GM19397 (cell line): ENCODE measurements at regions not wholly inside any gene's neighbourhood (a gene's known extent, or its start where the extent isn't known, plus 50 kb on each side); places are given as distances from the start of the nearest gene placed in this dataset.
"Not testable (repeated sequence)": the region's sequence is repeated elsewhere in the genome, so short reads cannot be mapped to it uniquely, and the experiment has no call there.

Experiments used
- ATAC-seq: cut with Tn5 transposase; IDR thresholded peaks from one replicate; pipeline ENCODE4 v1.9.1; 2021; ENCODE audit warnings: mild to moderate bottlenecking, moderate library complexity; ENCODE audit not compliant: unreplicated experiment

DNA sequence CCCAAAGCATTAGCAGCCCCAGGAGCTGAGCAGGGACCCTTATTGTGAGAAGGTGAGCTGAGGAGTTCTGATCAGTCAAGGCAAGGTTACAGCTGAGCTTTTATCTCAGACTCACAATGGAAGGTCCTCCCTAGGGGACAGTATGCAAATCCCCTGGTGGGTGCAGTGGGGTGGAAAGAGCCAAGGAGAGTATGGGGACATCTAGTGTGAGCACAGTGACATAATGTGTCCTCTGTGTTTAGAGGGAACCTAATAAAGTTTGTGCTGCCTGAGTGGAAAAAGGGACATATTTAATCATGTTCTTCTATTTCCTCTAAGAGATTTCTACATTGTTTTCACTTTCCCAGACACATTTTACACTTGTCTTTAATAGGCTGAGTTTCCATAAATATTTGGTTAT is 438.0 kb downstream of the RPIA start:
- ATAC-seq: not testable (repeated sequence)

DNA sequence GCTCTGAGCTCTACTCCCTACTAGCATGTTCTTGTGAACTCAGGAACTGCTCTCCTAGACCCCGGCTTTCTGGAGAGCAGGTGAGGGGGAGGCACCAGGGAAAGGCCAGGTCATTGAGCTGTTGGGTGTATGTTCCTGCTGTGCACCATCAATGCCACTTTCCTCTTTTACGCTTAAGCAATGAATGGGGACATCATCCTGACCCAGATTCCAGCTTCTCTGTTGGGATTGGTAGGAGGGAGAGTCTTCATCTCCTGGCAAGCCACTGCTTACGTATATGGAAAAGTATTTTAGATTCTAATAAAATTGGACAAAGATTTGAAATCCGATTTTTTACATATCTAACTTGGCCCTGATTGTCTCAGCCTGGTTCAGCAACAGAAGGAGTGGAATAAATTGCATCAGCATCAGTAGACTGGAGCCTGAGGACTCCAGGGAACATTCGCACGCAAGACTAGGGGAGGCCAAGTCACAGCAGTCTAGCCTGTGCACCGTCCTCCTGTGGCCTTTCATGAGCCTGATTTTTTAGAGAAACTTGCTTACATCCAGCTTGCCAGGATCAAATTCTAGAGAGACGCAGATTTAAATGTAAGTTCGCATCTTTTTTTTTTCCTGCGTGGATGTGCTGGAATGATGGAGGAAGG is 439.3 kb downstream of the RPIA start:
- not testable (repeated sequence) for ATAC-seq

DNA sequence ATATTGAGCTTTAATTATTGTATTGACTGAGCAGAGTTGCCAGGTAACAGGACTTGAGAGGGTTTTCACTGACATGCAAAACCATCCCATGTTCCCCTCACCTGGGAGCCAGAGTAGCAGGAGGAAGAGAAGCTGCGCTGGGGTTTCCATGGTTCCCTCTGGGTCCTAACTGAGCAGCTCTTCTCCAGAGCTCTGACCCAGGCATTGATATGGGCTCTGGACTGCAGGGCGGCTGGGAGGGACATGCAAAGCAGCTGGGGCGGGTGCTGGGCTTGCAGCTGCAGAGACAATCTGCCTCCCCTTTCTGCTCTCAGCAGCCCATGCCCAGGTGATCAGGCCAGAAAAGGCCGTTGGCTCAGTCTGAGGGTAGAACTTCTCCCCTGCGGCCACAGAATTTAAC is 451.5 kb downstream of the RPIA start:
- not testable (repeated sequence) for ATAC-seq

DNA sequence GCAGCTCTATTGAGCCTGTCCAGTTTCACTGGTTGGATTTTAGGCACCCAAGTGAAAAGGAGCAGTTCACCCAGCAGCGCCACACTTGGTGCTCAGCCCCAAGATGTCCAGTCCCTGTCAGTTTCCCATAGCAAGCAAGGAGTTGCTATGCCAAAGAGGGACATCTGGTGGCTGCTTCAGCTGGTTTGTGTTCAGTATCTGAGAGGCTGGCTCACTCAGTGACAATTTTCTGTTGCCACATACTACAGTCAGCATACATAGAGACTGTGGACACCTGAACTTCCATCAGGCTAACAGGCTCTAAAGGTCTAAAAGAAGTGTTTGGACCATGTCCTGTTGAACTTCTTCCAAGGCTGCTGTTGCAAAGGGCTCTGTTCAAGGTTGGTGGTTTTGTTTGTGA is 453.9 kb downstream of the RPIA start:
- ATAC-seq: not testable (repeated sequence)

DNA sequence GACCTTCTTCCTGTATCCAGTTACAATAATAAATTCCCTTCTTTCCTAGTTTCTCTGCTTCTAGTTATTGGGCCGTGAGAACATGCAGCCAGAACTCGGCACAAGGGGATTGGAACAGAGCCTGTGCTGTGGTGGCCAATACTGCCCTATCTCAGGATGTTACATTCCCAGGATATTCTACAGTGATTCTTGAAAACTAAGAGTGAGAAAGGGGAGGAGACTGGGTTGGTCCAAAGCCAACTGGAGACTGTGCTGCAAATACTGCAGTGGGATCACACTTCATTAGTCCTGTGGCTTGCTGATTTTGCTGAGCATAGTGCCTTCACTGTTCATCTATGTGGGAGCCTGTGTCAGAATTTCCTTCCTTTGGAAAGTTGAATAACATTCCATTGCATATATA is 456.8 kb downstream of the RPIA start:
- ATAC-seq: not testable (repeated sequence)

DNA sequence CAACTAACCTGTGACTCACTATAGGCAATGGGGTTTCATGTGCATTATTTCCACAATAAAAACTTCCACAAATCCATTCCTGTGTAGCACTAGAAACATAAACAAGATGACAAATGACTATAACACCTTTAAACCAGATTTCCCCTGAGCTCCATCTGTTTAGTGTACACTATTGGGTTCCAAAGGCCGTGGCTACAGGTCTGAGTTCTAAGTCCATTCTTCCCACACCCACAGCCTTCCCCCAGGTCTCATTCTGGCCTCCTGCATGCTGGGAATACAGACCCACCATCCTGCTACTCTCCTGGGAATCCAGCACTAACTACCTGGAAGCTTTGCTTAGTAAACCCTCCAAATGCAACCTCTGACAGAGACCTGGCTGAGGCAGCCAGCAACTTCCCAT is 460.2 kb downstream of the RPIA start:
- not testable (repeated sequence) for ATAC-seq

DNA sequence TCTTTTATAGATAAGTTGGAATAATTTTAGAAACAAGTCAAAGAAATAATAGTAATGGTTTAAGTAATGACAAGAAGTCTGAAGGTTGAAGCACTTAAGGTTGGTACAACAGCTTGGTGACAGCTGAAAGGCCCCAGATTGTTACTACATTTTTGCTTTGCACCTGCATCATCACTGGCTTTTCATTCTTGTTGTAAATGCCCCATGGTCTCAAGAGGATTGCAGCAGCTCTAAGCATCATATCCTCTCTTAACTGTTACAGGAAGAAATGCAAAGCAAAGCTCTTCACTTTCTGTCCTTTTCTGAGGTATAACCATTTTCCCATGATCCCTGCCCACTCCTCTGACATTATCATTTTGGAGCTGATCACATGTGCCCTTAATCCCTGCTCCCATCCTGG is 461.0 kb downstream of the RPIA start:
- not testable (repeated sequence) for ATAC-seq

DNA sequence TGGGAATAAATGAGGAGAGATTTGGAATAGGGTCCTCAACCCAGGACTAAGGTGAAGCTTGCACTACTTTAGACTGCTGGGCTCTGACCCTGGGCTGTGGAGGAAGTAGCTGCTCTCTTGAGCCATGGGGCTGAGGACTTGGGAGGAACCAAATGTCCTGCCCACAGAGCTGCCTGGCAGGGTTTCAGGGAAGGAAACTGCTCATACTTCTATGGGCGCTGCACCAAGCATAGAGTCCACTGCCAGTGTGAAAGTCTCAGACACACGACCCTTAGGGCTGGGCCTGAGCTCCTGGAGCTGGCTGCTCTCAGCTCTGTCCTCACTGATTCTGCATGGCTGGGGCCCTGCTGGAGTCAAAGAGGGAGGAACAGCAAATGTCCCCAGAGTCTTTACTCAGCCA is 461.7 kb downstream of the RPIA start:
- ATAC-seq: not testable (repeated sequence)

DNA sequence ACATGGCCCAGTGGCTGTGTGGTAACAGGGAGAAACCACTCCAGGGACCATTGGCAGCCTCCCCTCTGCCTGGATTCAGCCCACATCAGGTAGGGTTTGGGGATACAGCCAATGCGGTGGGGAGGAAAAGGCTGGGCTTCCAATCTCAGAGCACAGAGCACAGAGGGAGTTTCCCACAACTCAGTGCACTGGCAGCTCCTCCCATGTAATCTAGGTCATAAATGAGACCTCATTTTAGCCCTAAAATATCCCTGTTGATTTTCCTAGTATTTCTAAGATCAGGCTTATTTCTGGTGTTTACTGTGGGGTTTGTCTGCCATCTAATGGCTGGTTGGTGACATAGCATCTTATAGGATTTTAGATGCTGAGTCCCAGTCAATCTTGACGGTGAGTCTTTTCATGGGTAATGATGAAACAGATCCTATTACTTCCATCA is 462.8 kb downstream of the RPIA start:
- not testable (repeated sequence) for ATAC-seq

DNA sequence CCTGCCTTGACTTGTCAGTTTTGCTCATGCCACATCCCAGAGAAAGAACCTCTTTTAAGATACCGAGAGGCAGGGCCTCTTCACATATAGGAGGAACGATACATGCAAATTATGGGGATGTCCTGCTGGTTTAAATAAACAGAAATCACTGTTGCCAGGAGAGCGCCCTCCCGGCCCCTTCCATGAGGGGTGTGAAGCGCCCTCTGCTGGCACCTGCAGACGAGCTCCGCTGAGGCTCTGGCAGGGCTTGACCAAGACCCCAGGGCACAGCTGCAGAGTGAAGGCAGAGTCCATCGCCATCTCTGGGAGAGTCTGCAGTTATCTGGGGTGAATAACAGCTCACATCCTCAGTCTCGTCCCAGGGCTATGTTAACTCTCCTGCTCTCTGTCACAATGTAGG is 468.8 kb downstream of the RPIA start:
- peak; percentile 77 for ATAC-seq

DNA sequence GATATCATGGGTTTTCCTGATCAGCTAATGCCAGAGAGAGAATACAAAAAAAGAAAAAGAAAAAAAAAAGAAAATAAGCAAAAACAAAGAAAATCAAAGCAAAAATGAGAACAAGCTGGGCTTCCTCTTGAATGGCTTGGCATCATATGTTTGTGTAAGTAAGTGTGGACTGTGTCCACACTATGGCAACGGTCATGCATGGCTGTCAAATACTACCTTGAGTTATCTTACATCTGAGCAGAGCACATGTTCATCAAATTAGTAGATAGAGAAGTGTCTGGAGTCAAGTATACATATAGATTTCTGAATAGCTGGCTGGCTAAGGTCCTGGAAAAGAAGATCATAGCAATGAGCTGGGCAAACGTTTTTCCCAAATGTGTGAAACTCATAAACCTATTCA is 470.2 kb downstream of the RPIA start:
- not testable (repeated sequence) for ATAC-seq

DNA sequence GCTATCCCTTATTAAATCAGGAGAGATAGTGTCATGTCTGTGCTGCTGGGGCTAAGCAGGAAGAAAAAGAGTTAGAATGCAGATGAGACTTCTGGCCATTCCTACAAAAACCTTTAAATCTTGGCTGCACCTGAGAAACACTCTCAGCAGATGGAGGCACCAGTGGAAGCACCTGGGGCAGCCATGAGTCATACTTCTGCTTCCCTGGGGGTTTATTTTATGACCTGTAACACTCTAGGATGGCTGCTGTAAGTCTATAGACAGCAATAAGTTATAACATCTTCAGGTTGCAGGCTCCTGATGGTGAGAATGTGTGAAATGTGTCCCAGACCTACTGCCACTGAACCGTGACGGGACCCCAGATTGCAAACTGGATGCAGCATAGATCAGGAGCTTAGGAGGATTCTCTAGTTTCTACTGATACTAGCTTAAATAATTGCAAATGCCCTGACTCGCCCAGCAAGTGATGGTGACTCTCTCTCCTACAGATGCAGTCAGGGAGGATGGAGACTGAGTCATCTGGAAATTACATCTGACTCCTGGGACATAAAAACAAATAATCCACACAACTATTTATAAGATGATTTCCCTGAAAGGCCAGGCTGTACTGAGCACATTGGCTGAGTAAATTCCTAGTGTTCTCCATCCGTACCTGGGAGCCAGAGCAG is 479.2 kb downstream of the RPIA start:
- not testable (repeated sequence) for ATAC-seq

DNA sequence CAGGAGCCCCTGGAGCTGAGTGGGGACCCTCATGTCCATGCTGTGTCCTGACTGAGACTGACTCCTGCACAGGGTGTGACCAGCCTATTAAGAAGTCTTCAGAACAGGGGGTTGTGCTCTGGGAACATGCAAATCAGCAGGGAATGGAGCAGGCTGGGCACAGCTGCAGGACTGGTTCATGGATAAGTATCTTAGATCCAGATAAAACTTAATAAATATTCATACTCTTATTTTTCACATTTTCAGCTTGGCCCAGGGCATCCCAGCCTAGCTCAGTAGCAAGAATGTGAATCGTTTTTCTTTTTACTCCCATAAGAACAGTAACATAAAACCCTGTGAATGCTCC is 479.7 kb downstream of the RPIA start:
- ATAC-seq: not testable (repeated sequence)

DNA sequence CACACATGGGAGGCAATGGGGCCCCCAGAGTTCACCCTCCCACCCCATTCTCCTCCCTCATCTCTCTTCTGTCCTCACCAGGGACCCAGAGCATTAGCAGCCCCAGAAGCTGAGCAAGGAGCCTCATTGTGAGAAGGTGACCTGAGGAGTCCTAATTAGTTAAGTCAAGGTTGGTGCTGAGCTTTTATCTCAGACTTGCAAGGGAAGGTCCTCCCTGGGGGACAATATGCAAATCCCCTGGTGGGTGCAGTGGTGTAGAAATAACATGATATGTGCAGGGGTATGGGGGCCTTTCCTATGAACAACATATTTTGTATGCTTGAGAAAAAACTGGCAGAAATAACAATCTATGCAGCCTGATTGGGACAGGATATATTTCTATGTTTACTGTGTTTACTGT is 485.5 kb downstream of the RPIA start:
- ATAC-seq: not testable (repeated sequence)

DNA sequence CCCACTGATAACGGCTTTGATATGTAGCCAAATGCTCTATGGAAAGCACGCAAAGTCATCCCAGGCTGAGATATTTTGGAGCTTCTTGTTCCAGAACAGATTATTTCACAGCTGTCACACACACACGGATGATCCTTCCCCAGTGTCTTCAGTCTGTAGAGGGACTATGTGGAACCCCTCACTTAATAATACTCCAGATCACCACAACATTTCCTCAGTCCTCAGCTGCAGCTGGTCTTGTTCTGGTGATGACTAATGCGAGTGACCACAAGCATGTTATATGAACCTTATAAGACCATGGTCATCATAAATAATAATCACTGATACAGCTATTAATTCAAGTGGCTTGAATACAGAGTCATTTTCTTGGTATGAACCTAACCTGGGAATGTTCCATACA is 490.7 kb downstream of the RPIA start:
- not testable (repeated sequence) for ATAC-seq

DNA sequence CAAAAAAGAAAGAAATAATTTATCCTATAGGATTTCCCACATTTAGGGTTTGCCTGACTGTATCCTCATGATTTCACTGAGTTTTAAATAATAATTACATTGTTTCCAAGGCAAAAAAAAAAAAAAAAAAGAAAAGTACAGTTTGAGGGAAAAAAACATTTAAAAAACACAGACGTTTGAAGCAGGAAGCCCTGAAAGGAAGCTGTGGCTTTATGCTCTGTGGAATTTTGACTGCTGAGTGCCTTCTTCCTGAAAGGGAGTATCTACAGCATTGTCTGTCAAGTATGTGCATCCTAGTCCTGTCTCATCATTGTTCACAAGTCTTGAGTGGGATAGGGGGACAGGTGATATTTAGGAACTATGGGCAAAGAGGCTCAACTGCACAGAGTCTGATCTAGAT is 493.3 kb downstream of the RPIA start:
- ATAC-seq: not testable (repeated sequence)

DNA sequence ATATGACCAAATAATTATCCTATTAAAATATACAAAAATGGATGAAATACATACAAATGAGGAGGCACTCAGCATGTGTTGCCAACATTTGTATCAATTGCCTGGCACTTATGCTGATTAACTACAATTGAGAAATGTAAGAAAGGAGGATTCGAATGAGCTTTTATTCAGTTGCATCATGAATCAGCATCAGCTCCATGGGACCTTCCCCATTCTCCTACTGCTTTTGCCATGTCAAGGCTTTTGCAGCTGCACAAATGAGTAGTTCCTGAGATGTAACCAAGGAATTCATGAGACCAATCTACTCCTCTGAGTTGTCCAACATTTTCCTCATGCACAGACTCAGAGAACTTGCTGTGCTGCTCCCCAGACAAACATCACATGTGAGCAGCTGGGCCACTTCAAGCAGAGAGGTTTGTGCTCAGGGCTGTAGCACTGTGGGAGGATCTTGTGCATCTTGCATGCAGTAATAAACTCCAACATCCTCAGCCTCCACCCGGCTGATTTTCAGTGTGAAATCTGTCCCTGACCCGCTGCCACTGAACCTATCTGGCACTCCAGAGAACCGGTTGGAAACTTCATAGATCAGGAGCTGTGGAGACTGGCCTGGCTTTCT is 504.3 kb downstream of the RPIA start:
- ATAC-seq: not testable (repeated sequence)

DNA sequence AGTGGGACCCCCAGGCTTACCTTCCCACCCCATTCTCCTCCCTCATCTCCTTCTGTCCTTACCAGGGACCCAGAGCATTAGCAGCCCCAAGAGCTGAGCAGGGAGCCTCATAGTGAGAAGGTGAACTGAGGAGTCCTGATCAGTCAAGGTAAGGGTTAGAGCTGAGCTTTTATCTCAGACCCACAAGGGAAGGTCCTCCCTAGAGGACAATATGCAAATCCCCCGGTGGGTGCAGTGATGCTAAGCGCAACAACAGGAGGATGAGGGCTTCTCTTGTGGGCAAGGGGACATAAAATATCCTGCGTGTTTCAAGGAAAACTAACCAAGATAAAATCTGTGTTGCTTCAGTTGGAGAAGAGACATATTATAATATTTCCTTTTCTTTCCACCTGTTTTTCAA is 505.2 kb downstream of the RPIA start:
- ATAC-seq: not testable (repeated sequence)

DNA sequence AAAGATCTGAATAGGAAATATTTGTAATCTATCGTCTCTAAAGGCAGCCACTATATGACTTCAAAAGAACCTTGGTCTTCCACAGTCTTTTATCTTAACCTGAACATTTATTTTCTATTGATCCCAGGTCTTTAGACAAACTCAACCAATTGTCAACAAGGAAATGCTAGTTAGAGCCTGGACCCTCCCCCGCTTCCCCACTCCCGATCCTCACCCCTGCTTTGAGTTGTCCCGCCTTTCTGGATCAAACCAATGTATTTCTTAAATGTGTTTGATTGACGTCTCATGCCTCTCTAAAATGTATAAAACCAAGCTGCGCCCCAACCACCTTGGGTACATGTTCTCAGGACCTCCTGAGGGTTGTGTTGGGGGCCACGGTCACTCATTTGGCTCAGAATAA is 506.6 kb downstream of the RPIA start:
- not testable (repeated sequence) for ATAC-seq

DNA sequence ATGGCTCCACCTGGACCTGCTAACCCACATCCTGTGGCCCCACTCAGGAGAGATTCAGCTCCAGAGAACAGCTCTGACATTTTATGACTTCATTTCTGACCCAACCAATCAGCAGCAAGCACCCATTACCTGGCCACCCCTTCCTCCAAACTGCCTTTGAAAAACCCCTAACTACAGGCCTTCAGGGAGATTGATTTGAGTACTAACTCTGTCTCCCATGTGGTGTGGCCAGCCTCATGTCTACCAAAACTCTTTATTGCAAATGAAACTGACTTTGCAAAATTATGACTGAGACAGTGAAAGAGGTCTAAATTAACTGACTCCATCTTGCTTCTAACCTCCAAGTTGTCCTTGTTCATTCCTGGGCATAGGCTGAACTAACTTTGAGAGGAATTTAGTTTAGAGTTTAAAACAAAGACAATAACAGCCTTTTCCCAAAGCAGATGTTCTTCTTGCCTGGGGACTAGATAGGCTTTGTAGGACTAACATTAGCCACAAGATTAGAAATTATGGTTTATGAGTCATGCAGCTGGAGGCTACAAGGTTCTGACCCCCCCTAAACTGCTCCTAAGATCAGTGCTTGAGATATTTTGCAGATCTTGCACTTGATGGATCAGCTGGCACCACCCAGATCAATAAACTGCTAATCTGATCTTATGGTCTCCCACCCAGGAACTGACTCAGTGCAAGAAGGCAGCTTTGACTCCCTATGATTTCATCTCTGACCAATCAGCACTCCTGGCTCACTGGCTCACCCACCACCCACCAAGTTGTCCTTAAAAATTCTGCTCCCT is 508.2 kb downstream of the RPIA start:
- ATAC-seq: not testable (repeated sequence)

DNA sequence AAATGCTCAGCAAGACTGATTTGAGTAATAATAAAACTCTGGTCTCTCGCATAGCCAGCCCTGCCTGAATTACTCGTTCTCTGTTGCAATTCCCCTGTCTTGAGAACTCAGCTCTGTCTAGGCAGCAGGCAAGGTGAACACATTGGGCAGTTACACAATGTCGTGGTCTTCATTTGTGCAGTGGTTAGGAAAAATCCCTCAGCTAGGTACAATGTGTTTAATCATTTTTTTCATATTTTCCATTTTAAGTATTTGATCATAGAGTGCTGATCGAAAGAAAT is 508.7 kb downstream of the RPIA start:
- ATAC-seq: not testable (repeated sequence)

DNA sequence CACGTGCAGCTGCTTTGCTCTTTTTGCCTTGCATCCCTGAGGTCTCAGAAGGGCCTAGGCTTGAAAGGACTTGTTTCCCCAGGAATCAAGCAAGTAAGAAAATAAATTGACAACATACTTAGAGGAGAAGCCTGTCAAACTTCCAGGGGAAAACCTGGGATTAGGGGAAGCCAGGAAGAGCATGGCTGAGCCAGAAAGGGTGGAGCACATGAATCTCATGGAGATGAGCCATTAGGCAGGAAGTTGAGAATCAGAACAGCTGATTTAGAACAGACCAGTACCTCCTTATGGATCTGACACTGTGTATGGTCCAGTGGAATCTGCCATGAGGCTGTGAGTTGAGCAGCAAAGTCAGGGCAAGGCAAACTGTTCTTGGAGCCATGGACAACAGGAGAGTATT is 511.0 kb downstream of the RPIA start:
- ATAC-seq: not testable (repeated sequence)
